Heart left ventricle (tissue), 13 donors: ENCODE measurements at regions not wholly inside any gene's neighbourhood (a gene's known extent, or its start where the extent isn't known, plus 50 kb on each side); places are given as distances from the start of the nearest gene placed in this dataset.

ENCODE experiments used
- POLR2A ChIP-seq, 2 donors: fragments of 450-650 bp; IDR thresholded peaks; one replicate each; pipeline ENCODE4 v1.6.1; 2017; ENCODE audit warnings: antibody characterized with exemption in 2 of 2, mild to moderate bottlenecking in 2 of 2, moderate library complexity in 2 of 2
- TF ChIP-seq, protein P1 (sequence below), 12 donors: fragments of 200-600 bp; sonication (generic) in 4 of 12; IDR thresholded peaks; one replicate each; pipeline versions ENCODE4 v1.5.0 to v1.8.0; 2018 to 2022; ENCODE audit warnings: antibody characterized with exemption in 12 of 12, mild to moderate bottlenecking in 5 of 12
- donor health status: ischemic (EF 13 %, LVEDD 7.1; RV severe dilation, severe dysfunction).
- donor health status: DM: no; HTN: yes; CAD: no.
- donor health status: DM: no; HTN: no; CAD: no.
- donor health status: ischemic (EF 25% LVEDD 6.9; RV normal size, moderate dysfunction).
- donor health status: ischemic (EF 25% LVEDD 5.7; RV mildly dilated, moderate dysfunction).
- donor health status: ischemic (EF 35%, LVEDD 5.7; RV mildly dilated, moderate dysfunction).
- donor health status: nonischemic (EF 11% LVEDD 7.7; RV severe dilation, severe dysfunction).
- donor health status: DM: yes; HTN: yes; CAD: no.
- donor health status: PGD.
- donor health status: ischemic (EF 29% LVEDD 5.4; RV normal size, mild dysfunction).
- donor health status: nonischemic (EF 23%, LVEDD 6.1; RV moderate dilation, normal function).

GRCh38 chr5:87210076-87210475, 57.6 kb upstream of the RASA1 start:
- TF ChIP-seq, protein P1, sequence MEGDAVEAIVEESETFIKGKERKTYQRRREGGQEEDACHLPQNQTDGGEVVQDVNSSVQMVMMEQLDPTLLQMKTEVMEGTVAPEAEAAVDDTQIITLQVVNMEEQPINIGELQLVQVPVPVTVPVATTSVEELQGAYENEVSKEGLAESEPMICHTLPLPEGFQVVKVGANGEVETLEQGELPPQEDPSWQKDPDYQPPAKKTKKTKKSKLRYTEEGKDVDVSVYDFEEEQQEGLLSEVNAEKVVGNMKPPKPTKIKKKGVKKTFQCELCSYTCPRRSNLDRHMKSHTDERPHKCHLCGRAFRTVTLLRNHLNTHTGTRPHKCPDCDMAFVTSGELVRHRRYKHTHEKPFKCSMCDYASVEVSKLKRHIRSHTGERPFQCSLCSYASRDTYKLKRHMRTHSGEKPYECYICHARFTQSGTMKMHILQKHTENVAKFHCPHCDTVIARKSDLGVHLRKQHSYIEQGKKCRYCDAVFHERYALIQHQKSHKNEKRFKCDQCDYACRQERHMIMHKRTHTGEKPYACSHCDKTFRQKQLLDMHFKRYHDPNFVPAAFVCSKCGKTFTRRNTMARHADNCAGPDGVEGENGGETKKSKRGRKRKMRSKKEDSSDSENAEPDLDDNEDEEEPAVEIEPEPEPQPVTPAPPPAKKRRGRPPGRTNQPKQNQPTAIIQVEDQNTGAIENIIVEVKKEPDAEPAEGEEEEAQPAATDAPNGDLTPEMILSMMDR (IDR thresholded peaks at IDR 0.05): no peak
- no peak for TF ChIP-seq POLR2A (IDR thresholded peaks at IDR 0.05)
